ENCODE measurements at regions not wholly inside any gene's neighbourhood (a gene's known extent, or its start where the extent isn't known, plus 50 kb on each side); places are given as distances from the start of the nearest gene placed in this dataset.

- Histone ChIP-seq H3K9me3 (replicated peaks in 1 of 2; ENCODE audit: control insufficient read depth in 1 of 2, insufficient read depth in 1 of 2, low read length in 2 of 2) (no peaks in the 10 kb centered on the region), H3K4me3 (replicated peaks in 1 of 3; ENCODE audit: low read depth in 2 of 3, low read length in 3 of 3) (no peak overlapping the region), H3K9ac (ENCODE audit: insufficient read depth, low read length, poor library complexity, severe bottlenecking) (no peak overlapping the region), H3K27me3 (ENCODE audit: control insufficient read depth in 2 of 2, insufficient read depth in 2 of 2, low read length in 2 of 2) (no peaks in the 10 kb centered on the region), H3K27ac (ENCODE audit: low read depth in 1 of 2, low read length in 2 of 2) (no peak overlapping the region), H4K20me1 (ENCODE audit: insufficient read depth, low read length) (no peaks in the 10 kb centered on the region), H3K4me1 (ENCODE audit: control insufficient read depth in 1 of 2, insufficient read depth in 2 of 2, low read length in 2 of 2) (peaks cover 0 to 9% of the 10 kb centered on the region in 2 donors), H3K79me2 (ENCODE audit: insufficient read depth, low read length) (no peaks in the 10 kb centered on the region), H2AFZ (ENCODE audit: insufficient read depth, low read depth, low read length, poor library complexity, severe bottlenecking) (no peak overlapping the region), H3K4me2 (replicated peaks; ENCODE audit: extremely low read depth, low read length, poor library complexity, severe bottlenecking) (no peak overlapping the region), H3K36me3 (replicated peaks in 1 of 2; ENCODE audit: control insufficient read depth in 1 of 2, insufficient read depth in 2 of 2, low read length in 2 of 2) (no peaks in the 10 kb centered on the region)
- H3K27me3 Mint-ChIP-seq (ENCODE audit: low read depth in 3 of 3) = peaks cover 0 to 2% (median 0%) of the 10 kb centered on the region in 3 donors
- H3K36me3 Mint-ChIP-seq = no peaks in the 10 kb centered on the region
- TF ChIP-seq CTCF (IDR thresholded peaks at IDR 0.05) = no peak
- H3K4me1 Mint-ChIP-seq = peaks cover 15% of the 10 kb centered on the region
- H3K4me3 Mint-ChIP-seq = no peak overlapping the region
- 92% methylated on average over 6 of the region's 13 CpGs for WGBS (ENCODE audit: insufficient coverage)
- no peaks in the 10 kb centered on the region for H3K9me3 Mint-ChIP-seq
- H3K27ac Mint-ChIP-seq = peak overlapping the region; percentile 30 to 89 (median 64)
- intact Hi-C loops (cut with micrococcal nuclease) = loop anchor here (5.0 to 10.0 kb wide), 3 partner anchors 171 to 684 kb away; no protein-coding TSS in a partner anchor
- DNase-seq = no peak
These were observed 678.3 kb upstream of the ID2 start for GRCh38 chr2:8003462-8004075.

- Histone ChIP-seq H4K20me1 (ENCODE audit: insufficient read depth, low read length) (no peaks in the 10 kb centered on the region), H3K4me2 (replicated peaks; ENCODE audit: extremely low read depth, low read length, poor library complexity, severe bottlenecking) (no peak overlapping the region), H3K4me3 (replicated peaks in 1 of 3; ENCODE audit: low read depth in 2 of 3, low read length in 3 of 3) (no peak overlapping the region), H3K36me3 (replicated peaks in 1 of 2; ENCODE audit: control insufficient read depth in 1 of 2, insufficient read depth in 2 of 2, low read length in 2 of 2) (no peaks in the 10 kb centered on the region), H3K4me1 (ENCODE audit: control insufficient read depth in 1 of 2, insufficient read depth in 2 of 2, low read length in 2 of 2) (peaks cover 4 to 15% of the 10 kb centered on the region in 2 donors), H2AFZ (ENCODE audit: insufficient read depth, low read depth, low read length, poor library complexity, severe bottlenecking) (no peak overlapping the region), H3K27me3 (ENCODE audit: control insufficient read depth in 2 of 2, insufficient read depth in 2 of 2, low read length in 2 of 2) (no peaks in the 10 kb centered on the region), H3K27ac (ENCODE audit: low read depth in 1 of 2, low read length in 2 of 2) (no peak overlapping the region), H3K79me2 (ENCODE audit: insufficient read depth, low read length) (no peaks in the 10 kb centered on the region), H3K9me3 (replicated peaks in 1 of 2; ENCODE audit: control insufficient read depth in 1 of 2, insufficient read depth in 1 of 2, low read length in 2 of 2) (no peaks in the 10 kb centered on the region), H3K9ac (ENCODE audit: insufficient read depth, low read length, poor library complexity, severe bottlenecking) (no peak overlapping the region)
- whole genome bisulfite sequencing (ENCODE audit: insufficient coverage) = no CpG with 5 or more reads among the region's 4 CpGs
- no peak for TF ChIP-seq CTCF (IDR thresholded peaks at IDR 0.05)
- H3K9me3 Mint-ChIP-seq = no peaks in the 10 kb centered on the region
- no peaks in the 10 kb centered on the region for H3K36me3 Mint-ChIP-seq
- H3K27me3 Mint-ChIP-seq (ENCODE audit: low read depth in 3 of 3) = peaks cover 0 to 2% (median 0%) of the 10 kb centered on the region in 3 donors
- H3K4me1 Mint-ChIP-seq = peaks cover 20% of the 10 kb centered on the region
- intact Hi-C loops (cut with micrococcal nuclease) = loop anchor here (5.0 to 10.0 kb wide), 3 partner anchors 171 to 683 kb away; no protein-coding TSS in a partner anchor
- H3K4me3 Mint-ChIP-seq = peak overlapping the region in 1 of 2 donors; percentile 5
- peak overlapping the region in 6 of 7 donors; percentile 52 to 89 (median 67) for H3K27ac Mint-ChIP-seq
- DNase-seq = peak; percentile 78 to 91 (median 85)
These were observed 677.6 kb upstream of the ID2 start for GRCh38 chr2:8004250-8004681.

Measured in CD14-positive monocyte (primary cell).